ENCODE measurements at regions not wholly inside any gene's neighbourhood (a gene's known extent, or its start where the extent isn't known, plus 50 kb on each side); places are given as distances from the start of the nearest gene placed in this dataset.

- H3K27ac Mint-ChIP-seq, result no peak overlapping the region
- no peak for DNase-seq (ENCODE audit: low spot score, unreplicated experiment)
- no peaks in the 10 kb centered on the region for H3K36me3 Mint-ChIP-seq (ENCODE audit: insufficient read depth)
- H3K4me3 Mint-ChIP-seq (ENCODE audit: low read depth), result no peak overlapping the region
- H3K4me1 Mint-ChIP-seq (ENCODE audit: low read depth), result no peaks in the 10 kb centered on the region
- no peaks in the 10 kb centered on the region for H3K27me3 Mint-ChIP-seq
- no peaks in the 10 kb centered on the region for H3K9me3 Mint-ChIP-seq (ENCODE audit: low read depth)
- TF ChIP-seq CTCF (IDR thresholded peaks at IDR 0.05; ENCODE audit: unreplicated experiment), result no peak
These were observed 291.7 kb upstream of the SEMA3D start for GRCh38 chr7:85478530-85478929.

DNA sequence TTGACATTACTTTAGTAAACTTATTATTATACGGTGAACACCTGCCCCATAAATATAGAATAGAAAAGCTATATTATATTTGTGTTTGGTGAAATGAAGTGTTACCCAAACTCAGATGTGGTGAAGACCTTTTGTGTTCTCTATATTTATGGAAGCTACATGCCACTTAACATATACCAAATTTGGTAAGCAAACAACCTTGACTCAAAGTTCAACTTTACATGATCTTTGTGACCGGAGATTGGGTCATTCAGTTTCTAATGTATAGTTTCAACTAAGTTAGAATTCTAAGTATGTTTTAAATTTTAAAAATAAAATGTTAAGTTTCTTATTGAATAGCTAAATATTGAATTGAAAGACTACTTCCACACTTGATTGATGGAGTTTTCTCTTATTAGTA is 288.6 kb upstream of the SEMA3D start:
- H3K27ac Mint-ChIP-seq, result no peak overlapping the region
- no peak for TF ChIP-seq CTCF (IDR thresholded peaks at IDR 0.05; ENCODE audit: unreplicated experiment)
- no peaks in the 10 kb centered on the region for H3K36me3 Mint-ChIP-seq (ENCODE audit: insufficient read depth)
- H3K4me3 Mint-ChIP-seq (ENCODE audit: low read depth), result no peak overlapping the region
- H3K9me3 Mint-ChIP-seq (ENCODE audit: low read depth), result no peaks in the 10 kb centered on the region
- no peaks in the 10 kb centered on the region for H3K27me3 Mint-ChIP-seq
- DNase-seq (ENCODE audit: low spot score, unreplicated experiment), result no peak
- peaks cover 4% of the 10 kb centered on the region for H3K4me1 Mint-ChIP-seq (ENCODE audit: low read depth)

GRCh38 chr7:85475071-85475470 is 288.2 kb upstream of the SEMA3D start:
- H3K27ac Mint-ChIP-seq, result no peak overlapping the region
- H3K9me3 Mint-ChIP-seq (ENCODE audit: low read depth), result no peaks in the 10 kb centered on the region
- no peaks in the 10 kb centered on the region for H3K36me3 Mint-ChIP-seq (ENCODE audit: insufficient read depth)
- peaks cover 4% of the 10 kb centered on the region for H3K4me1 Mint-ChIP-seq (ENCODE audit: low read depth)
- DNase-seq (ENCODE audit: low spot score, unreplicated experiment), result no peak
- no peaks in the 10 kb centered on the region for H3K27me3 Mint-ChIP-seq
- no peak overlapping the region for H3K4me3 Mint-ChIP-seq (ENCODE audit: low read depth)
- TF ChIP-seq CTCF (IDR thresholded peaks at IDR 0.05; ENCODE audit: unreplicated experiment), result no peak

DNA sequence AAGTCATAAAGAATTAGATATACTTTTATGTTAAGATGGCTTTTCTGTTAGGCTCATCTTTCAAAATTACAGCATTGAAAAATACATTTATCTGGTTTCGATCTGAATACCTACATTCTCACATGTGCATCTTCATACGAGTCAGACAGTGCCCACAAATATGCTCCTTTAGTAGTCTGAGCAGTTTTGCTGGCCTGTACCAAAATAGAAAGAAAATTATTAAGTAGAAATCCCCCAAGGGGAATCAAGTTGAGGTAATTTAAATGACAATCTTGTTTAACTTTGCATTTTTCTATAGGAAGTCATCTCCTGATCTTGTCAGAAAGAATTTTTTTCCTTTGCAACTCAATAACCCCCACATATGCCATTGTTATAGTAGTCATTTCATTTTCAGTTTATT is 287.4 kb upstream of the SEMA3D start:
- DNase-seq (ENCODE audit: low spot score, unreplicated experiment), result no peak
- H3K4me3 Mint-ChIP-seq (ENCODE audit: low read depth), result no peak overlapping the region
- no peaks in the 10 kb centered on the region for H3K27me3 Mint-ChIP-seq
- H3K36me3 Mint-ChIP-seq (ENCODE audit: insufficient read depth), result no peaks in the 10 kb centered on the region
- peaks cover 8% of the 10 kb centered on the region for H3K4me1 Mint-ChIP-seq (ENCODE audit: low read depth)
- no peak overlapping the region for H3K27ac Mint-ChIP-seq
- H3K9me3 Mint-ChIP-seq (ENCODE audit: low read depth), result no peaks in the 10 kb centered on the region
- no peak for TF ChIP-seq CTCF (IDR thresholded peaks at IDR 0.05; ENCODE audit: unreplicated experiment)

DNA sequence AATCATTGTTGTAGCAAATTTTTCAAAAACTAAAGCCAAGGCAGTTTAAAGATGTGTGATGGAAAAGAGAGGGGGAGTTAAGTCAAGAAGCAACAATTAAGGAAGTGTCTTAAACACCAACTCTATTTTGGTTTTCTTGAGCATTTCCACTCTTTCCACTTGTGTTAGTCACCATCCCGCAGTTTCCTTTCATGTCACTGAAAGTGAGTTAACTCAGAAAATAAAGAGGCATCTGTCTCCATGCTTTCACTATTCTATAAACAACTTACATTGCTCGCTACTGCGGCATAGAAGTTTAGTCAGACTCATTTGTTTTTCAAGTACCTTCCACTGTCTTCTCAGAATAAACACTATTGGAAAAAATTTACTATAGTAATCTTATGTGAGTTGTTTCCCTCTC is 284.9 kb upstream of the SEMA3D start:
- Mint-ChIP-seq H3K27me3 (no peaks in the 10 kb centered on the region), H3K27ac (no peak overlapping the region), H3K4me1 (ENCODE audit: low read depth) (peaks cover 9% of the 10 kb centered on the region), H3K36me3 (ENCODE audit: insufficient read depth) (no peaks in the 10 kb centered on the region), H3K9me3 (ENCODE audit: low read depth) (no peaks in the 10 kb centered on the region), H3K4me3 (ENCODE audit: low read depth) (no peak overlapping the region)
- no peak for DNase-seq (ENCODE audit: low spot score, unreplicated experiment)
- no peak for TF ChIP-seq CTCF (IDR thresholded peaks at IDR 0.05; ENCODE audit: unreplicated experiment)
